H9 (cell line): ENCODE measurements at regions not wholly inside any gene's neighbourhood (a gene's known extent, or its start where the extent isn't known, plus 50 kb on each side); places are given as distances from the start of the nearest gene placed in this dataset.

ENCODE experiments used
- DNase-seq: peaks from one replicate; pipeline ENCODE4 v3.0.0-alpha.2; 2017
- H2AFZ ChIP-seq: one replicate; pipeline ENCODE4 v1.6.1; 2013; ENCODE audit warnings: mild to moderate bottlenecking, low read length, control low read depth, moderate library complexity
- H2AK5ac ChIP-seq: 2 replicates; pipeline ENCODE4 v1.6.1; 2013; ENCODE audit warnings: low read length, control low read depth, mixed read lengths; ENCODE audit not compliant: insufficient read length
- H2BK120ac ChIP-seq: one replicate; pipeline ENCODE4 v1.6.1; 2013; ENCODE audit warnings: low read depth, mild to moderate bottlenecking, low read length, control low read depth, inconsistent platforms; ENCODE audit not compliant: poor library complexity, severe bottlenecking
- H2BK12ac ChIP-seq: 2 replicates; pipeline ENCODE4 v1.6.1; 2013; ENCODE audit warnings: low read length, control low read depth, mixed read lengths, low read depth; ENCODE audit not compliant: insufficient read length
- H2BK15ac ChIP-seq: 2 replicates; pipeline ENCODE4 v1.6.1; 2013; ENCODE audit warnings: low read depth, low read length, control low read depth
- H2BK20ac ChIP-seq: one replicate; pipeline ENCODE4 v1.6.1; 2013; ENCODE audit warnings: low read depth, mild to moderate bottlenecking, low read length, control low read depth, inconsistent platforms; ENCODE audit not compliant: poor library complexity, severe bottlenecking
- H2BK5ac ChIP-seq: 2 replicates; pipeline ENCODE4 v1.6.1; 2013; ENCODE audit warnings: low read length, control low read depth, mixed read lengths; ENCODE audit not compliant: insufficient read length
- H3K14ac ChIP-seq: 2 replicates; pipeline ENCODE4 v1.6.1; 2013; ENCODE audit warnings: low read length, control low read depth; ENCODE audit not compliant: insufficient read depth
- H3K18ac ChIP-seq: 2 replicates; pipeline ENCODE4 v1.6.1; 2013; ENCODE audit warnings: low read depth, mild to moderate bottlenecking, mixed read lengths, low read length, control low read depth; ENCODE audit not compliant: insufficient read length
- H3K23ac ChIP-seq: 2 replicates; pipeline ENCODE4 v1.6.1; 2013; ENCODE audit warnings: low read length, control low read depth, mixed read lengths, low read depth; ENCODE audit not compliant: insufficient read length
- H3K23me2 ChIP-seq: 2 replicates; pipeline ENCODE4 v1.6.1; 2013; ENCODE audit warnings: low read depth, mild to moderate bottlenecking, mixed read lengths, low read length, control low read depth; ENCODE audit not compliant: insufficient read length, poor library complexity, severe bottlenecking
- H3K27ac ChIP-seq: 2 replicates; pipeline ENCODE4 v1.5.1; 2013; ENCODE audit warnings: low read length, control low read depth, mixed read lengths, low read depth; ENCODE audit not compliant: insufficient read length
- H3K27me3 ChIP-seq: 2 replicates; pipeline ENCODE4 v1.6.1; 2013; ENCODE audit warnings: low read length, control low read depth, inconsistent platforms; ENCODE audit not compliant: insufficient read depth
- H3K4ac ChIP-seq: 2 replicates; pipeline ENCODE4 v1.6.1; 2013; ENCODE audit warnings: low read depth, mild to moderate bottlenecking, control low read depth, inconsistent platforms, low read length, moderate library complexity
- H3K4me1 ChIP-seq: 2 replicates; pipeline ENCODE4 v1.6.1; 2013; ENCODE audit warnings: low read length, control low read depth, inconsistent platforms; ENCODE audit not compliant: insufficient read depth
- H3K4me2 ChIP-seq: 2 replicates; pipeline ENCODE4 v1.6.1; 2013; ENCODE audit warnings: low read length, control low read depth, mixed read lengths; ENCODE audit not compliant: insufficient read length, insufficient read depth
- H3K56ac ChIP-seq: 2 replicates; pipeline ENCODE4 v1.6.1; 2013; ENCODE audit warnings: low read depth, mild to moderate bottlenecking, mixed read lengths, low read length, control low read depth; ENCODE audit not compliant: insufficient read length
- H3K79me1 ChIP-seq: 2 replicates; pipeline ENCODE4 v1.6.1; 2013; ENCODE audit warnings: low read depth, mild to moderate bottlenecking, moderate library complexity, low read length, control low read depth, inconsistent platforms; ENCODE audit not compliant: insufficient read depth, poor library complexity, severe bottlenecking
- H3K79me2 ChIP-seq: 2 replicates; pipeline ENCODE4 v1.6.1; 2013; ENCODE audit warnings: low read length, control low read depth, inconsistent platforms; ENCODE audit not compliant: insufficient read depth
- H3K9ac ChIP-seq: 2 replicates; pipeline ENCODE4 v1.6.1; 2013; ENCODE audit warnings: low read length, control low read depth, mixed read lengths; ENCODE audit not compliant: insufficient read length; ENCODE audit errors: extremely low read depth
- H3K9me3 ChIP-seq: one replicate; pipeline ENCODE4 v1.6.1; 2013; ENCODE audit warnings: low read depth, low read length, inconsistent platforms; ENCODE audit not compliant: control insufficient read depth
- H3T11ph ChIP-seq: one replicate; pipeline ENCODE4 v1.6.1; 2013; ENCODE audit warnings: mild to moderate bottlenecking, low read length, control low read depth, inconsistent platforms
- H4K20me1 ChIP-seq: one replicate; pipeline ENCODE4 v1.6.1; 2013; ENCODE audit not compliant: control insufficient read depth, insufficient read length, insufficient read depth
- H4K5ac ChIP-seq: 2 replicates; pipeline ENCODE4 v1.6.1; 2013; ENCODE audit warnings: low read depth, mild to moderate bottlenecking, mixed read lengths, low read length, control low read depth; ENCODE audit not compliant: insufficient read length
- H4K8ac ChIP-seq: replicated peaks from 2 replicates; pipeline ENCODE4 v1.6.1; 2013; ENCODE audit warnings: low read length, control low read depth, mixed read lengths, low read depth; ENCODE audit not compliant: insufficient read length
- H4K91ac ChIP-seq: 2 replicates; pipeline ENCODE4 v1.6.1; 2013; ENCODE audit warnings: low read depth, mild to moderate bottlenecking, moderate library complexity, mixed read lengths, low read length, control low read depth; ENCODE audit not compliant: insufficient read length
- H3K27ac Mint-ChIP-seq, 3 experiments: 2 replicates in 2 of 3; 3 replicates in 1 of 3; pipeline ENCODE4 v1.8.0; 2020 to 2021; ENCODE audit warnings: mixed read lengths in 3 of 3, mild to moderate bottlenecking in 1 of 3, moderate library complexity in 1 of 3
- H3K27me3 Mint-ChIP-seq: 2 replicates; pipeline ENCODE4 v1.8.0; 2021; ENCODE audit warnings: low read depth, mild to moderate bottlenecking, moderate library complexity, mixed read lengths
- H3K36me3 Mint-ChIP-seq, 3 experiments: 2 replicates in 2 of 3; 3 replicates in 1 of 3; pipeline ENCODE4 v1.8.0; 2020 to 2021; ENCODE audit warnings: low read depth in 3 of 3, mixed read lengths in 3 of 3; ENCODE audit not compliant: insufficient read depth in 1 of 3
- H3K4me1 Mint-ChIP-seq, 2 experiments: 2 replicates each; pipeline ENCODE4 v1.8.0; 2020; ENCODE audit warnings: mixed read lengths in 2 of 2
- H3K4me3 Mint-ChIP-seq, 2 experiments: 2 replicates in 1 of 2; 3 replicates in 1 of 2; pipeline ENCODE4 v1.8.0; 2020 to 2021; ENCODE audit warnings: mild to moderate bottlenecking in 2 of 2, mixed read lengths in 2 of 2, moderate library complexity in 1 of 2
- H3K9me3 Mint-ChIP-seq, 2 experiments: 2 replicates in 1 of 2; 3 replicates in 1 of 2; pipeline ENCODE4 v1.8.0; 2020; ENCODE audit warnings: mild to moderate bottlenecking in 2 of 2, mixed read lengths in 2 of 2, moderate library complexity in 1 of 2
- WGBS: extraction: QIAGEN DNeasy Blood & Tissue Kit; methylation state at CpG from one replicate; pipeline ENCODE4 v1.1.7; 2013; ENCODE audit warnings: missing lambda C conversion rate, low lambda C conversion rate, mixed read lengths; ENCODE audit not compliant: insufficient read length; ENCODE audit errors: extremely low coverage; 5-methylcytosine and 5-hydroxymethylcytosine counted together
- TF ChIP-seq, protein P1 (sequence below): fragments of 200-600 bp; sonication (generic); conservative IDR thresholded peaks from 3 replicates; pipeline ENCODE4 v1.8.0; 2021; ENCODE audit warnings: antibody characterized with exemption, mild to moderate bottlenecking

DNA sequence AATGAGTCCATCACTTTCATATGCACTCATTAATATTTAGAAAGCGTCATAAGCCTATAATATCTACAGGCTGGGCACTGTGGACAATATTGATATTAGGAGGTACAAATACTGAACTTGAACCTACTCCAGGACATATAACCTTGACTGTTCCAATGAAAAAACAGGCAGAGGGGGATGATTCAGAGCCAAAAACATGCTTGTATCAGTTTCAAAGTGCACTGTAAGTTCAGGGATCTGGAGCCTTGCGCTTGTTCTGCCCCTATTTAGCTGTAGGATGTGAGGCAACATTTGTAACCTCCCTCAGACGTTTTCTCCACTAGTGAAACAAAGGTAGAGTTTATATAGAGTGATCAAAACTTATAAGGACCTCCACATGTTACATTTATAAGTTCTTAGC is 246.1 kb upstream of the GYPC start:
- no peak overlapping the region for H2BK15ac ChIP-seq
- no peaks in the 10 kb centered on the region for H3K36me3 Mint-ChIP-seq
- H2BK12ac ChIP-seq: no peak overlapping the region

More for the DNA sequence above, 246.1 kb upstream of the GYPC start:
- H2BK120ac ChIP-seq: no peak overlapping the region
- H4K8ac ChIP-seq: no peak overlapping the region
- H3K56ac ChIP-seq: no peak overlapping the region
- no peak overlapping the region for H3K9ac ChIP-seq
- no peak overlapping the region for H2AFZ ChIP-seq
- TF ChIP-seq, protein P1, sequence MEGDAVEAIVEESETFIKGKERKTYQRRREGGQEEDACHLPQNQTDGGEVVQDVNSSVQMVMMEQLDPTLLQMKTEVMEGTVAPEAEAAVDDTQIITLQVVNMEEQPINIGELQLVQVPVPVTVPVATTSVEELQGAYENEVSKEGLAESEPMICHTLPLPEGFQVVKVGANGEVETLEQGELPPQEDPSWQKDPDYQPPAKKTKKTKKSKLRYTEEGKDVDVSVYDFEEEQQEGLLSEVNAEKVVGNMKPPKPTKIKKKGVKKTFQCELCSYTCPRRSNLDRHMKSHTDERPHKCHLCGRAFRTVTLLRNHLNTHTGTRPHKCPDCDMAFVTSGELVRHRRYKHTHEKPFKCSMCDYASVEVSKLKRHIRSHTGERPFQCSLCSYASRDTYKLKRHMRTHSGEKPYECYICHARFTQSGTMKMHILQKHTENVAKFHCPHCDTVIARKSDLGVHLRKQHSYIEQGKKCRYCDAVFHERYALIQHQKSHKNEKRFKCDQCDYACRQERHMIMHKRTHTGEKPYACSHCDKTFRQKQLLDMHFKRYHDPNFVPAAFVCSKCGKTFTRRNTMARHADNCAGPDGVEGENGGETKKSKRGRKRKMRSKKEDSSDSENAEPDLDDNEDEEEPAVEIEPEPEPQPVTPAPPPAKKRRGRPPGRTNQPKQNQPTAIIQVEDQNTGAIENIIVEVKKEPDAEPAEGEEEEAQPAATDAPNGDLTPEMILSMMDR: no peak
- H2BK5ac ChIP-seq: no peak overlapping the region
- no peaks in the 10 kb centered on the region for H3K27me3 ChIP-seq
- H3K18ac ChIP-seq: no peak overlapping the region
- H3K79me2 ChIP-seq: no peaks in the 10 kb centered on the region
- no CpG with 5 or more reads among the region's 3 CpGs for WGBS
- Mint-ChIP-seq H3K27me3 (no peaks in the 10 kb centered on the region; the same call in 1 of the 2 replicates), H3K4me3 (no peak overlapping the region), H3K4me1 (peaks cover 7 to 8% of the 10 kb centered on the region in 2 experiments), H3K27ac (no peak overlapping the region), H3K9me3 (no peaks in the 10 kb centered on the region)
- no peak overlapping the region for H4K91ac ChIP-seq
- no peak overlapping the region for H3K4me2 ChIP-seq
- H3K23ac ChIP-seq: no peak overlapping the region
- no peaks in the 10 kb centered on the region for H3K4me1 ChIP-seq
- no peak for DNase-seq
- no peak overlapping the region for H3T11ph ChIP-seq
- no peaks in the 10 kb centered on the region for H3K23me2 ChIP-seq
- no peak overlapping the region for H3K14ac ChIP-seq
- H2AK5ac ChIP-seq: no peak overlapping the region
- H2BK20ac ChIP-seq: no peak overlapping the region
- no peak overlapping the region for H4K5ac ChIP-seq
- no peak overlapping the region for H3K27ac ChIP-seq
- H3K9me3 ChIP-seq: no peaks in the 10 kb centered on the region
- no peak overlapping the region for H3K4ac ChIP-seq
- H3K79me1 ChIP-seq: no peaks in the 10 kb centered on the region
- no peaks in the 10 kb centered on the region for H4K20me1 ChIP-seq
